ENCODE measurements at regions not wholly inside any gene's neighbourhood (a gene's known extent, or its start where the extent isn't known, plus 50 kb on each side); places are given as distances from the start of the nearest gene placed in this dataset.

- TF ChIP-seq POLR2A (IDR thresholded peaks at IDR 0.05) (no peak), CTCF (IDR thresholded peaks at IDR 0.05) (no peak), POLR2AphosphoS5 (IDR thresholded peaks at IDR 0.05) (no peak)
Observed at GRCh38 chr15:87317900-87318299, 938.6 kb downstream of the NTRK3 start.

Measured in suprapubic skin (tissue), 4 donors.